GM12865 (cell line): ENCODE measurements at regions not wholly inside any gene's neighbourhood (a gene's known extent, or its start where the extent isn't known, plus 50 kb on each side); places are given as distances from the start of the nearest gene placed in this dataset.

ENCODE experiments used
- DNase-seq: peaks from one replicate; pipeline ENCODE4 v3.0.0; 2010; ENCODE audit warnings: low read depth
- H3K4me3 ChIP-seq: 2 replicates; pipeline ENCODE4 v1.5.1; 2011; ENCODE audit warnings: mild to moderate bottlenecking, low read depth, low read length, control low read depth
- TF ChIP-seq, protein P1 (sequence below): IDR thresholded peaks from 2 replicates; pipeline ENCODE4 v1.5.1; 2011; ENCODE audit warnings: low read length, control low read depth, low read depth, inconsistent platforms; ENCODE audit not compliant: insufficient read depth; ENCODE audit errors: missing control alignments

DNA sequence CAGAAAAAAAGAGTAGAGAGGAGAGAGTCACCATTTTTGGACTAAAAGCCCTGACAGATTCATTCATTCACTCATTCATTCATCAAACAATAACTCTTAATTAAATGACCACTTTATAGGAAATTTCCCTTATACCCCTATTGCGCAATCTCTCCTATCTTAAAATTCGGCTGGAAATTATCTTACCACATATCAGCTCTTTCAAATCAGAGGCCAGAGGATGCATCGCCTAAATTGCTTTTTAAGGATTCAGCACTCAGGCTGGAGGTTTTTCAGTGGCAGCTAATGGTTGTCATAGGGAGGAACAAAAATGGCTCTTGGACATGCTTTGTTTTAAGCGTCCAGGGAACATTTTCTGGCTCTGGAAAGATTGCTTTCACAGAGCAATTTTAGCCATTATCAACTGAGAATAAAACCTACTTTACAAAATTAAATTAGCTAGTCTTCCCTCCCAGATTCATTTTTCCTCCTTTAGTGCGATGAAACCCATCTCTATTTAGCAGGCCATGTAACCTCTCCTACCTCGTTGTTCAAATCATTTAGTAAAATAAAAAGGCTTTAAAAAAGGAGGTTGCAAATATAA, 115.2 kb downstream of the OLFM4 start:
- no peak overlapping the region for H3K4me3 ChIP-seq
- TF ChIP-seq, protein P1, sequence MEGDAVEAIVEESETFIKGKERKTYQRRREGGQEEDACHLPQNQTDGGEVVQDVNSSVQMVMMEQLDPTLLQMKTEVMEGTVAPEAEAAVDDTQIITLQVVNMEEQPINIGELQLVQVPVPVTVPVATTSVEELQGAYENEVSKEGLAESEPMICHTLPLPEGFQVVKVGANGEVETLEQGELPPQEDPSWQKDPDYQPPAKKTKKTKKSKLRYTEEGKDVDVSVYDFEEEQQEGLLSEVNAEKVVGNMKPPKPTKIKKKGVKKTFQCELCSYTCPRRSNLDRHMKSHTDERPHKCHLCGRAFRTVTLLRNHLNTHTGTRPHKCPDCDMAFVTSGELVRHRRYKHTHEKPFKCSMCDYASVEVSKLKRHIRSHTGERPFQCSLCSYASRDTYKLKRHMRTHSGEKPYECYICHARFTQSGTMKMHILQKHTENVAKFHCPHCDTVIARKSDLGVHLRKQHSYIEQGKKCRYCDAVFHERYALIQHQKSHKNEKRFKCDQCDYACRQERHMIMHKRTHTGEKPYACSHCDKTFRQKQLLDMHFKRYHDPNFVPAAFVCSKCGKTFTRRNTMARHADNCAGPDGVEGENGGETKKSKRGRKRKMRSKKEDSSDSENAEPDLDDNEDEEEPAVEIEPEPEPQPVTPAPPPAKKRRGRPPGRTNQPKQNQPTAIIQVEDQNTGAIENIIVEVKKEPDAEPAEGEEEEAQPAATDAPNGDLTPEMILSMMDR, result no peak
- no peak for DNase-seq

DNA sequence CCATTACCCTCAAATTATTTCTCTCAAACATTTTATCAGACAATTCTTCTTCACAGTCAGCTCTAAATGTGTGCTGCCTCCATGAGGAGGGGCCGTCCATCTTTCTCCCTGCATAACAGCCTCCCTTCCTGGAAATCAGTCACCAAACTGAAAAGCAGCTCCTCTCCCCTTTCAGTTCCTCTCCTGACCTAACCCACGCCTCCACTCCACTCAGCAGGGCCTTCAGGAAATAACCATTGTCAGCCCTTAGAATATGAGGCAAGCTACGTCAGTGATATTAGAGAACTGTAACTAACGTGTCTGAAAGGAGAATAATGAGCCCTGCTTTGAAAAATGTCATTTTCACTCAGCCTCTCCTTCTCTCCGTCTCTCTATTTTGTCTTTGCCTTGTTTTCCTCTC, 116.2 kb downstream of the OLFM4 start:
- no peak overlapping the region for H3K4me3 ChIP-seq
- TF ChIP-seq, protein P1, result no peak
- peak; percentile 9 for DNase-seq

DNA sequence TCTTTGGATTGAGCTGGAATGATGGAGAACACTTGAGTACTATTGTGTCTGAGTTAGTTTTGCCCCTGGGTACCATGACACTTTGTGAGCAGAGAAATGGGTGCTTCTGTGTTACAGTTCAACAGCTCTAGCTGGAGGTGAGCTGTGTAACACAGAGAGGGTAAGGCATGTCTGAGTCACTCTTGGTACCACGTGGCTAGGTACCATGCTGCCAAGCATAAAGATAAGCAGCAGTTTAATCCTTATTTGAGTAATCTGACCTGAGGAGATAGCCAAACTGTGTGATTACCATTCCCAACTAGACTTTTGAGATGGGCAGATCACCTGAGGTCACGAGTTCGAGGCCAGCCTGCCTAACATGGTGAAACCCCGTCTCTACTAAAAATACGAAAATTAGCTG, 122.0 kb downstream of the OLFM4 start:
- DNase-seq, result peak; percentile 2
- TF ChIP-seq, protein P1, result no peak
- H3K4me3 ChIP-seq, result no peak overlapping the region

DNA sequence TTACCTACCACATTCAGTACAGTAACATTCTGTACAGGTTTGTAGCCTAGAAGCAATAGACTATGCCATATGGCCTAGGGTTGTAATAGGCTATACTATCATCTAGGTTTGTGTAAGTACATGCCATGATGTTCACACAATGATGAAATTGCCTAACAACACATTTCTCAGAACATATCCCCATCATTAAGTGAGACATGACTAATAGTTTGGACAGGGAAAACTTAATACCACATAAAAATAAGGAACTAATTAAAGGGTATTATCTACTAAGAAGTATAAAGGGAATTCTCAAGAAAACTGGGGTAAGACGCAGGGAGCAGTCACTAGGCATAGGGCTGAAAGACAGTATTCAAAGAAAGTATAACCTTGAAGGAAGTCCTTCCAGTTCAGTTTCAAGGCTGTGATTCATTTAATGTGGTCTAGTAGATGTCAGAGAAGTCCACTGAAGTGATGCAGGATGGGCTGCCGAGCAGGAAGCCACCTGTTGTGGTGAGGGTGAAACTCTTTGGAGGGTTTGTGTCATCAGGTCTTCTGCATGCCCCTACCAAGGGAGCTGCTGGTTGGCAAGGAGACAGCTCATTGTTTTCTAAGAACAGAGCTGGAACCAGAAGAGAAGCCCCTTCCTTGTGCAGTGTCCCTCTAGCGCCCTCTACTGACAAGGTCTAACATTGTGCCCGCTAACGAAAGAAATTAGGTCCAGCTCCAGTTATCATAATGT, 122.9 kb downstream of the OLFM4 start:
- no peak overlapping the region for H3K4me3 ChIP-seq
- TF ChIP-seq, protein P1, result peak; percentile 95
- DNase-seq, result peak; percentile 91

DNA sequence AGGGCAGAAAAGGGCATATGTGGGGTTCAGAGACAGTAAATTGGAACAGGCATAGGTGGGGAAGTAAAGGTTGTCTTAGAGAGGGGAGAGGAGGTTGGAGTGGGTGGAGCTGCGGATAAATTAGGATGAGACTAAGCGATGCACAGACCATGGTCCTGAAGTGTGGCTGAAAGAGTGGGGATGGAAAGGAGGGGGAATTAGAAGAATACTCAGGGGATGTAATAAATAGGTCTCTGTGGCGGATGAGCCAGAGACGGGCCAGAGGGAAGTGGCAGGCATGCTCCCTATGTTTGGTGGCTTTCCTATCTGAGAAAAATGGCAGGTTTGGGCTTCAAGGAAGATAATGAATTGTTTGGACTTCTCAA, 123.4 kb downstream of the OLFM4 start:
- no peak overlapping the region for H3K4me3 ChIP-seq
- TF ChIP-seq, protein P1, result no peak
- no peak for DNase-seq

DNA sequence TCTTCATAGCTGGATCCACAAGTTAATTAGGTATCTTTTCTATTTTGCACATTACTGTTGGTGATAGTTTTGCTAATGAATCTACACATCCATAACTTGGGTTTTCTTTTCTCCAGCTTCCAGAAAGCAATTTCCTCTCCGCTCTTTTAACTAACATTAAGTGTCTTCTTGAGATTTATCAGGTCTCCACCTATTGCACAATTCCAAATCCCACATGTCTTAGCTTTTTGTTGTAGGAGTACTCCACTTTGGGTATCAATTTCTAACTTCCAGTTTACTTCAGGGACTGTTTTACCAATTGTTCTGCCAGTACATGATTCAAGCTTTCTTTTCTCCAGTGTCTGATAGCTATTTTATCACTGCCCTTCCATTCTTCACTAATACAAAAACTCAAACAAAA, 129.6 kb downstream of the OLFM4 start:
- H3K4me3 ChIP-seq, result no peak overlapping the region
- no peak for DNase-seq
- TF ChIP-seq, protein P1, result no peak

DNA sequence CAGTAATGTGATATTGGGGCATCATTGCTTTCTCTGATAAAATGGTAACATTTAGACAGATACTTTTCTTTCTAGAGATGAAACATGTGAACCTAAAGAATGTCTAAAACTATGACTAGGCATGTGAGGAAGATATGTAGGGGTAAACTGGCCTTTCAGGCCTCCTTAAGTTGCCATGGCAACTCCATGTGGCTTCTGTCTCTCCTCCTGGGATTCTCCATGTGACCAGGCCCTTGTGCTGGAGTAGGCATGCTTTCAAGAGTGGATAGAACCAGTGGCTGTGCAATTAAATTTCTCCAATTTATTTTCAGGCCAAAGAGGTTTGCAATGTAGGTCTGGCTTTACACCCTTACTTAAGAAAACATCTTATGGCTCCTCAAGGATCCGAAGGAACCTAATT, 130.8 kb downstream of the OLFM4 start:
- TF ChIP-seq, protein P1, result no peak
- DNase-seq, result no peak
- no peak overlapping the region for H3K4me3 ChIP-seq
